ENCODE measurements at regions not wholly inside any gene's neighbourhood (a gene's known extent, or its start where the extent isn't known, plus 50 kb on each side); places are given as distances from the start of the nearest gene placed in this dataset.

DNA sequence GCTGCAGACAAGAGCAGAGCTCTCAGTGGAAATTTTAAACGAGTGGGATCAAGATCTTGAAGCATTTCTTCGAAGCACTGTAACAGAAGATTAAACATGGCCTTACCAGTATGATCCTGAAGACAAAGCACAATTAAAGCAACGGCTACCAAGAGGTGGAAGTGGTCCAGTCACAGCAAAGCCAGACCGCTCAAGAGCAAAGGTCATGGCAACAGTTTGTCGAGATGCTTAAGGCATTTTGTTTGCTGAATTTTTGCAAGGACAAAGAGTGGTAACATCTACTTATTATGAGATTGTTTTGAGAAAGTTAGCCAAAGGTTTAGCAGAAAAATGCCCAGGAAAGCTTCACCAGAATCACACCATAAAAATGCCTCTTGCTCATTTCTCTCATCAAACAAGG is 153.4 kb upstream of the CARMIL1 start:
- no peak overlapping the region for H3K9ac ChIP-seq (ENCODE audit: low read depth, low read length)
- no peaks in the 10 kb centered on the region for H3K79me1 ChIP-seq (ENCODE audit: low read depth in 1 of 2, low read length in 2 of 2)
- no peak overlapping the region for H3K23ac ChIP-seq (ENCODE audit: low read depth, low read length)
- H3K4me1 ChIP-seq (ENCODE audit: control insufficient read depth, insufficient read depth, low read length), result no peaks in the 10 kb centered on the region
- H3K9me3 ChIP-seq (ENCODE audit: control insufficient read depth, insufficient read depth, low read length), result no peaks in the 10 kb centered on the region
- H3K4ac ChIP-seq (ENCODE audit: low read depth, low read length), result no peak overlapping the region
- no peak overlapping the region for H3K4me3 ChIP-seq (ENCODE audit: insufficient read depth, low read depth, low read length)
- no peak overlapping the region for H3K56ac ChIP-seq (ENCODE audit: extremely low read depth, insufficient read depth, low read length)
- in situ Hi-C loops (cut with MboI; ENCODE audit: low sequenced_read_pairs) (no loop called here), intact Hi-C loops (cut with micrococcal nuclease) (no loop called here), dilution Hi-C loops (cut with HindIII; ENCODE audit: low sequenced_read_pairs, unreplicated experiment) (no loop called here)
- no peak overlapping the region for H2BK20ac ChIP-seq (ENCODE audit: low read depth, low read length)
- H3K9me1 ChIP-seq (ENCODE audit: insufficient read depth, low read length), result no peaks in the 10 kb centered on the region
- no peak overlapping the region for H4K8ac ChIP-seq (ENCODE audit: low read depth in 2 of 2, low read length in 2 of 2)
- DNase-seq, result no peak
- H4K91ac ChIP-seq (ENCODE audit: insufficient read depth, low read depth, low read length), result no peak overlapping the region
- no peak for TF ChIP-seq MXI1 (IDR thresholded peaks at IDR 0.05; ENCODE audit: borderline replicate concordance, low read depth, low read length)
- TF ChIP-seq FOS (IDR thresholded peaks at IDR 0.05; ENCODE audit: low read depth, low read length), result no peak
- TF ChIP-seq RAD21 (IDR thresholded peaks at IDR 0.05; ENCODE audit: low read length), result no peak
- no peak for TF ChIP-seq RCOR1 (IDR thresholded peaks at IDR 0.05; ENCODE audit: insufficient replicate concordance, low read length)
- TF ChIP-seq CEBPB (IDR thresholded peaks at IDR 0.05; ENCODE audit: low read depth, low read length), result no peak
- TF ChIP-seq POLR2A (IDR thresholded peaks at IDR 0.05; ENCODE audit: low read depth, low read length), result no peak
- TF ChIP-seq NFE2L2 (IDR thresholded peaks at IDR 0.05; ENCODE audit: low read depth, low read length), result no peak
- no peak for TF ChIP-seq RFX5 (IDR thresholded peaks at IDR 0.05; ENCODE audit: low read depth, low read length)
- no peak for TF ChIP-seq BHLHE40 (IDR thresholded peaks at IDR 0.05; ENCODE audit: low read depth, low read length)
- no peak for TF ChIP-seq MAZ (IDR thresholded peaks at IDR 0.05; ENCODE audit: borderline replicate concordance, low read depth, low read length)
- TF ChIP-seq, protein P1, sequence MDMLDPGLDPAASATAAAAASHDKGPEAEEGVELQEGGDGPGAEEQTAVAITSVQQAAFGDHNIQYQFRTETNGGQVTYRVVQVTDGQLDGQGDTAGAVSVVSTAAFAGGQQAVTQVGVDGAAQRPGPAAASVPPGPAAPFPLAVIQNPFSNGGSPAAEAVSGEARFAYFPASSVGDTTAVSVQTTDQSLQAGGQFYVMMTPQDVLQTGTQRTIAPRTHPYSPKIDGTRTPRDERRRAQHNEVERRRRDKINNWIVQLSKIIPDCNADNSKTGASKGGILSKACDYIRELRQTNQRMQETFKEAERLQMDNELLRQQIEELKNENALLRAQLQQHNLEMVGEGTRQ (IDR thresholded peaks at IDR 0.05; ENCODE audit: low read depth, low read length), result no peak
- TF ChIP-seq MAFK (IDR thresholded peaks at IDR 0.05; ENCODE audit: low read depth, low read length), result no peak
- TF ChIP-seq SMC3 (IDR thresholded peaks at IDR 0.05; ENCODE audit: low read depth, low read length), result no peak
- no peak for TF ChIP-seq ELK1 (IDR thresholded peaks at IDR 0.05; ENCODE audit: borderline replicate concordance, low read depth, low read length)
- TF ChIP-seq CTCF (conservative IDR thresholded peaks at IDR 0.05; ENCODE audit: low read depth, low read length), result no peak
- TF ChIP-seq CHD1 (IDR thresholded peaks at IDR 0.05; ENCODE audit: low read depth, low read length), result no peak
- no peaks in the 10 kb centered on the region for H4K20me1 ChIP-seq (ENCODE audit: insufficient read depth, low read length)
- no peak overlapping the region for H3K18ac ChIP-seq (ENCODE audit: low read depth, low read length)
- no peak overlapping the region for H3K27ac ChIP-seq (ENCODE audit: insufficient read depth, low read length)
- H3K36me3 ChIP-seq (ENCODE audit: control insufficient read depth, insufficient read depth, low read length), result no peaks in the 10 kb centered on the region
- WGBS, 2 experiments (ENCODE audit: extremely low coverage in 2 of 2, insufficient read length in 1 of 2), result 80% methylated on average over 1 of the region's 5 CpGs; no CpG with 5 or more reads in 1 of the 2 experiments
- no peak overlapping the region for H3K14ac ChIP-seq (replicated peaks; ENCODE audit: low read depth, low read length)
- no TSS peak for BruUV-seq (replicated peaks)
- H2AK9ac ChIP-seq (replicated peaks; ENCODE audit: low read depth, low read length, poor library complexity), result no peak overlapping the region
- ChIA-PET CTCF (no interaction called here), POLR2A (ENCODE audit: unreplicated experiment) (no interaction called here)
- no peak overlapping the region for H2BK5ac ChIP-seq (ENCODE audit: low read depth, low read length, poor library complexity, severe bottlenecking)
- no peak overlapping the region for H4K5ac ChIP-seq (ENCODE audit: low read depth, low read length)
- H2BK15ac ChIP-seq (ENCODE audit: low read depth, low read length), result no peak overlapping the region
- no peak overlapping the region for H2AK5ac ChIP-seq (ENCODE audit: low read depth, low read length)
- no peak overlapping the region for H2AFZ ChIP-seq (replicated peaks; ENCODE audit: low read length, poor library complexity)
- no peaks in the 10 kb centered on the region for H3K27me3 ChIP-seq (ENCODE audit: control insufficient read depth, insufficient read depth, low read length)
- no peak for ATAC-seq (ENCODE audit: low read depth)
- H3K4me2 ChIP-seq (ENCODE audit: low read depth, low read length), result no peak overlapping the region
- no peak overlapping the region for H2BK120ac ChIP-seq (ENCODE audit: low read depth, low read length)

Data from IMR-90 (cell line).